HG03103 (cell line): ENCODE measurements at regions not wholly inside any gene's neighbourhood (a gene's known extent, or its start where the extent isn't known, plus 50 kb on each side); places are given as distances from the start of the nearest gene placed in this dataset.

Experiments used
- ATAC-seq: cut with Tn5 transposase; IDR thresholded peaks from one replicate; pipeline ENCODE4 v1.9.1; 2021; ENCODE audit warnings: low read depth; ENCODE audit not compliant: unreplicated experiment

GRCh38 chr11:80103142-80103859, 662.5 kb upstream of the TENM4 start:
- no peak for ATAC-seq

- no peak for ATAC-seq
These were observed 656.3 kb upstream of the TENM4 start for GRCh38 chr11:80097146-80097545.

GRCh38 chr11:80096736-80097135, 655.9 kb upstream of the TENM4 start:
- ATAC-seq, result no peak

GRCh38 chr11:80086496-80087055, 645.7 kb upstream of the TENM4 start:
- no peak for ATAC-seq

GRCh38 chr11:80085563-80085962, 644.7 kb upstream of the TENM4 start:
- no peak for ATAC-seq

- ATAC-seq, result no peak
These were observed 643.8 kb upstream of the TENM4 start for GRCh38 chr11:80084608-80085007.

- ATAC-seq, result no peak
These were observed 642.7 kb upstream of the TENM4 start for GRCh38 chr11:80083531-80083951.

GRCh38 chr11:80082406-80082805, 641.6 kb upstream of the TENM4 start:
- ATAC-seq, result no peak

- no peak for ATAC-seq
These were observed 636.3 kb upstream of the TENM4 start for GRCh38 chr11:80077113-80077512.

- ATAC-seq, result no peak
These were observed 634.0 kb upstream of the TENM4 start for GRCh38 chr11:80074837-80075236.

- ATAC-seq, result no peak
These were observed 625.5 kb upstream of the TENM4 start for GRCh38 chr11:80066291-80066690.

- ATAC-seq, result no peak
These were observed 624.3 kb upstream of the TENM4 start for GRCh38 chr11:80065086-80065485.

- ATAC-seq, result no peak
These were observed 620.2 kb upstream of the TENM4 start for GRCh38 chr11:80061056-80061455.

GRCh38 chr11:80054582-80055165, 613.8 kb upstream of the TENM4 start:
- no peak for ATAC-seq

GRCh38 chr11:80048513-80048912, 607.7 kb upstream of the TENM4 start:
- ATAC-seq, result no peak

GRCh38 chr11:80041136-80042000, 600.5 kb upstream of the TENM4 start:
- no peak for ATAC-seq

GRCh38 chr11:80034801-80035200, 594.0 kb upstream of the TENM4 start:
- ATAC-seq, result no peak

GRCh38 chr11:80031014-80031600, 590.3 kb upstream of the TENM4 start:
- ATAC-seq, result no peak

GRCh38 chr11:80028998-80029397, 588.2 kb upstream of the TENM4 start:
- no peak for ATAC-seq

GRCh38 chr11:80024119-80024518, 583.3 kb upstream of the TENM4 start:
- no peak for ATAC-seq

GRCh38 chr11:80023386-80023785, 582.6 kb upstream of the TENM4 start:
- no peak for ATAC-seq
